ENCODE measurements at regions not wholly inside any gene's neighbourhood (a gene's known extent, or its start where the extent isn't known, plus 50 kb on each side); places are given as distances from the start of the nearest gene placed in this dataset.

GRCh38 chr6:156410649-156411048, 366.5 kb upstream of the ARID1B start:
- Histone ChIP-seq H3F3A (ENCODE audit: insufficient read depth, low read length, poor library complexity, severe bottlenecking) (no peaks in the 10 kb centered on the region), H3K79me2 (replicated peaks; ENCODE audit: insufficient read depth, low read length) (no peaks in the 10 kb centered on the region), H3K27ac (ENCODE audit: low read length) (no peak overlapping the region), H3K9ac (ENCODE audit: low read length) (no peak overlapping the region), H3K9me2 (ENCODE audit: insufficient read depth, low read length) (no peaks in the 10 kb centered on the region), H3K27me3 (ENCODE audit: insufficient read depth, low read depth, low read length) (no peaks in the 10 kb centered on the region), H3K4me3 (ENCODE audit: low read length) (no peak overlapping the region), H3K4me2 (ENCODE audit: low read length) (no peak overlapping the region), H2AFZ (ENCODE audit: low read depth, low read length) (no peak overlapping the region), H3K9me3 (ENCODE audit: low read length) (peaks cover 7% of the 10 kb centered on the region), H3K36me3 (ENCODE audit: insufficient read depth, low read length) (no peaks in the 10 kb centered on the region), H4K20me1 (ENCODE audit: insufficient read depth) (no peaks in the 10 kb centered on the region)
- TF ChIP-seq MXI1 (conservative IDR thresholded peaks at IDR 0.05; ENCODE audit: poor library complexity, severe bottlenecking) (no peak), EZH2 (IDR thresholded peaks at IDR 0.05; ENCODE audit: borderline replicate concordance, insufficient read depth, low read length, poor library complexity, severe bottlenecking) (no peak), RAD21 (conservative IDR thresholded peaks at IDR 0.05) (no peak), EP300 (conservative IDR thresholded peaks at IDR 0.05; ENCODE audit: poor library complexity, severe bottlenecking) (no peak), POLR2AphosphoS5 (IDR thresholded peaks at IDR 0.05) (no peak)

DNA sequence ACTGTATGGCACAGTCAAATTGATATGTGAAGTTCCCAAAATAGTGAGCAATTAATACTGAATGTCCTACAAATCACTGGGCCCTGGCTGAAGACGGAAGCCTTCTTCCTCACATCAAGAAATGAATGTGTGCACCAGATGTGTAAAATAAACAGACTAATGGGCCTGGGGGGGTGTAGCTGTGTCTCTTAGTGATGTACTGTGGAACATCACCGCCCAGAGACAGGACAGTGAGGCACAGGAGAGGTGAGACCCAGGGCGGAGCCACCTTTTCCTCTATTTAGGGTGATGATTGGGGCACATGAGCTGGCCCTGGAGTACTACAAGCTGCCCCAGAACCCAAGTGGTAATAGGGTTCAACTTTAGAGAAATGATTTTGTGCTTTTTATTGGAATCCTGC, 368.5 kb upstream of the ARID1B start:
- no peak overlapping the region for H2AFZ ChIP-seq (ENCODE audit: low read depth, low read length)
- no peak overlapping the region for H3K4me2 ChIP-seq (ENCODE audit: low read length)
- H3K9me3 ChIP-seq (ENCODE audit: low read length), result peaks cover 7% of the 10 kb centered on the region
- H3K4me3 ChIP-seq (ENCODE audit: low read length), result no peak overlapping the region
- no peaks in the 10 kb centered on the region for H3K9me2 ChIP-seq (ENCODE audit: insufficient read depth, low read length)
- H4K20me1 ChIP-seq (ENCODE audit: insufficient read depth), result no peaks in the 10 kb centered on the region
- TF ChIP-seq, protein P1, sequence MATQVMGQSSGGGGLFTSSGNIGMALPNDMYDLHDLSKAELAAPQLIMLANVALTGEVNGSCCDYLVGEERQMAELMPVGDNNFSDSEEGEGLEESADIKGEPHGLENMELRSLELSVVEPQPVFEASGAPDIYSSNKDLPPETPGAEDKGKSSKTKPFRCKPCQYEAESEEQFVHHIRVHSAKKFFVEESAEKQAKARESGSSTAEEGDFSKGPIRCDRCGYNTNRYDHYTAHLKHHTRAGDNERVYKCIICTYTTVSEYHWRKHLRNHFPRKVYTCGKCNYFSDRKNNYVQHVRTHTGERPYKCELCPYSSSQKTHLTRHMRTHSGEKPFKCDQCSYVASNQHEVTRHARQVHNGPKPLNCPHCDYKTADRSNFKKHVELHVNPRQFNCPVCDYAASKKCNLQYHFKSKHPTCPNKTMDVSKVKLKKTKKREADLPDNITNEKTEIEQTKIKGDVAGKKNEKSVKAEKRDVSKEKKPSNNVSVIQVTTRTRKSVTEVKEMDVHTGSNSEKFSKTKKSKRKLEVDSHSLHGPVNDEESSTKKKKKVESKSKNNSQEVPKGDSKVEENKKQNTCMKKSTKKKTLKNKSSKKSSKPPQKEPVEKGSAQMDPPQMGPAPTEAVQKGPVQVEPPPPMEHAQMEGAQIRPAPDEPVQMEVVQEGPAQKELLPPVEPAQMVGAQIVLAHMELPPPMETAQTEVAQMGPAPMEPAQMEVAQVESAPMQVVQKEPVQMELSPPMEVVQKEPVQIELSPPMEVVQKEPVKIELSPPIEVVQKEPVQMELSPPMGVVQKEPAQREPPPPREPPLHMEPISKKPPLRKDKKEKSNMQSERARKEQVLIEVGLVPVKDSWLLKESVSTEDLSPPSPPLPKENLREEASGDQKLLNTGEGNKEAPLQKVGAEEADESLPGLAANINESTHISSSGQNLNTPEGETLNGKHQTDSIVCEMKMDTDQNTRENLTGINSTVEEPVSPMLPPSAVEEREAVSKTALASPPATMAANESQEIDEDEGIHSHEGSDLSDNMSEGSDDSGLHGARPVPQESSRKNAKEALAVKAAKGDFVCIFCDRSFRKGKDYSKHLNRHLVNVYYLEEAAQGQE (IDR thresholded peaks at IDR 0.05; ENCODE audit: borderline replicate concordance), result no peak
- TF ChIP-seq MXI1 (conservative IDR thresholded peaks at IDR 0.05; ENCODE audit: poor library complexity, severe bottlenecking), result no peak
- no peak for TF ChIP-seq POLR2AphosphoS5 (IDR thresholded peaks at IDR 0.05)
- TF ChIP-seq TAF1 (IDR thresholded peaks at IDR 0.05; ENCODE audit: low read depth), result no peak
- H3K36me3 ChIP-seq (ENCODE audit: insufficient read depth, low read length), result no peaks in the 10 kb centered on the region
- no peak overlapping the region for H3K9ac ChIP-seq (ENCODE audit: low read length)
- H3K79me2 ChIP-seq (replicated peaks; ENCODE audit: insufficient read depth, low read length), result no peaks in the 10 kb centered on the region
- no peak overlapping the region for H3K27ac ChIP-seq (ENCODE audit: low read length)
- no peaks in the 10 kb centered on the region for H3F3A ChIP-seq (ENCODE audit: insufficient read depth, low read length, poor library complexity, severe bottlenecking)
- H3K27me3 ChIP-seq (ENCODE audit: insufficient read depth, low read depth, low read length), result no peaks in the 10 kb centered on the region

DNA sequence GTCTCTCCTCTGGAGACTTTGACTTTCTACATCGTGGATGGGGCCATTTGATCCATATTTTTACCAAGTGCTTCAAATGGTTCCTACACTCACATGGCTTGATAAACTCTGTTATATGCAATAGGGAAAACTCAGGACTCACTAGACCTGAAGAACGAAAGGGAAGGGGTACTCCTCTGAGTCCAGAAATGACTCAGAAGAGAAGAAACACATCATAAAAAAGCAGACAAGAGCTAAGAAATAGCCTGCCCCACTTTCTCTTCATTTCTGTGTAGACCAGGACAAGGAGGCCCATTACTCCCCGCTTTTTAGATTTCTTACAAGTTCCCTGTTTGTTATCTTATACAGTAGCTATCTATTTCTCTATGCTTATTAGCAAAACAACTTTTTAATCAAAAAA, 369.8 kb upstream of the ARID1B start:
- TF ChIP-seq RAD21 (conservative IDR thresholded peaks at IDR 0.05), result no peak
- no peak overlapping the region for H3K9ac ChIP-seq (ENCODE audit: low read length)
- H3K9me2 ChIP-seq (ENCODE audit: insufficient read depth, low read length), result no peaks in the 10 kb centered on the region
- H3K27me3 ChIP-seq (ENCODE audit: insufficient read depth, low read depth, low read length), result no peaks in the 10 kb centered on the region
- H2AFZ ChIP-seq (ENCODE audit: low read depth, low read length), result no peak overlapping the region
- no peaks in the 10 kb centered on the region for H3K36me3 ChIP-seq (ENCODE audit: insufficient read depth, low read length)
- no peak overlapping the region for H3K27ac ChIP-seq (ENCODE audit: low read length)
- no peaks in the 10 kb centered on the region for H3F3A ChIP-seq (ENCODE audit: insufficient read depth, low read length, poor library complexity, severe bottlenecking)
- H3K9me3 ChIP-seq (ENCODE audit: low read length), result peaks cover 7% of the 10 kb centered on the region
- H3K79me2 ChIP-seq (replicated peaks; ENCODE audit: insufficient read depth, low read length), result no peaks in the 10 kb centered on the region
- no peak overlapping the region for H3K4me2 ChIP-seq (ENCODE audit: low read length)
- H3K4me3 ChIP-seq (ENCODE audit: low read length), result no peak overlapping the region
- H4K20me1 ChIP-seq (ENCODE audit: insufficient read depth), result no peaks in the 10 kb centered on the region

All from neural cell (in vitro differentiated cells).